Neural progenitor cell (in vitro differentiated cells): ENCODE measurements at regions not wholly inside any gene's neighbourhood (a gene's known extent, or its start where the extent isn't known, plus 50 kb on each side); places are given as distances from the start of the nearest gene placed in this dataset.

Source experiments
- DNase-seq: peaks from one replicate; pipeline ENCODE4 v3.0.0-alpha.2; 2016; ENCODE audit warnings: low spot score
- H2AFZ ChIP-seq: fragments of 200-600 bp; sonication (generic); replicated peaks from 2 replicates; pipeline ENCODE4 v1.6.1; 2016; ENCODE audit warnings: antibody characterized with exemption
- H3F3A ChIP-seq: fragments of 200-600 bp; sonication (generic); 2 replicates; pipeline ENCODE4 v1.6.1; 2016; ENCODE audit warnings: antibody characterized with exemption, low read depth
- H3K27ac ChIP-seq: fragments of 200-600 bp; sonication (generic); 2 replicates; pipeline ENCODE4 v1.5.1; 2016; ENCODE audit warnings: mild to moderate bottlenecking
- H3K27me3 ChIP-seq: fragments of 200-600 bp; sonication (generic); 2 replicates; pipeline ENCODE4 v1.6.1; 2016; ENCODE audit warnings: mild to moderate bottlenecking, moderate library complexity
- H3K36me3 ChIP-seq: fragments of 200-600 bp; sonication (generic); 2 replicates; pipeline ENCODE4 v1.5.1; 2016
- H3K4me1 ChIP-seq: fragments of 200-600 bp; sonication (generic); 2 replicates; pipeline ENCODE4 v1.6.1; 2016; ENCODE audit warnings: mixed run types
- H3K4me2 ChIP-seq: fragments of 200-600 bp; sonication (generic); 2 replicates; pipeline ENCODE4 v1.6.1; 2016
- H3K4me3 ChIP-seq: fragments of 200-600 bp; sonication (generic); 2 replicates; pipeline ENCODE4 v1.5.1; 2016
- H3K79me2 ChIP-seq: fragments of 200-600 bp; sonication (generic); 2 replicates; pipeline ENCODE4 v1.6.1; 2016; ENCODE audit warnings: low read depth
- H3K9ac ChIP-seq: fragments of 200-600 bp; sonication (generic); 2 replicates; pipeline ENCODE4 v1.6.1; 2016
- H3K9me3 ChIP-seq: fragments of 200-600 bp; sonication (generic); 2 replicates; pipeline ENCODE4 v1.5.1; 2016; ENCODE audit warnings: low read depth
- H4K20me1 ChIP-seq: fragments of 200-600 bp; sonication (generic); 2 replicates; pipeline ENCODE4 v1.6.1; 2016; ENCODE audit warnings: low read depth
- H3K27ac Mint-ChIP-seq: 3 replicates; pipeline ENCODE4 v1.8.0; 2021; ENCODE audit warnings: mixed read lengths
- H3K27me3 Mint-ChIP-seq: 2 replicates; pipeline ENCODE4 v1.8.0; 2022; ENCODE audit warnings: low read depth, mild to moderate bottlenecking, inconsistent platforms, moderate library complexity, mixed read lengths; ENCODE audit not compliant: insufficient read depth
- H3K36me3 Mint-ChIP-seq: 3 replicates; pipeline ENCODE4 v1.8.0; 2021; ENCODE audit warnings: mixed read lengths
- H3K4me1 Mint-ChIP-seq: 3 replicates; pipeline ENCODE4 v1.8.0; 2021; ENCODE audit warnings: mixed read lengths
- H3K4me3 Mint-ChIP-seq: 3 replicates; pipeline ENCODE4 v1.8.0; 2021; ENCODE audit warnings: mild to moderate bottlenecking, moderate library complexity, mixed read lengths
- H3K9me3 Mint-ChIP-seq: 3 replicates; pipeline ENCODE4 v1.8.0; 2020; ENCODE audit warnings: mixed read lengths
- EZH2 ChIP-seq: fragments of 200-600 bp; sonication (generic); IDR thresholded peaks from 2 replicates; pipeline ENCODE4 v1.6.1; 2017; ENCODE audit warnings: antibody characterized with exemption, mild to moderate bottlenecking, moderate library complexity
- EZH2phosphoT487 ChIP-seq: fragments of 200-600 bp; sonication (generic); IDR thresholded peaks from 2 replicates; pipeline ENCODE4 v1.6.1; 2017; ENCODE audit warnings: antibody characterized with exemption
- TF ChIP-seq, protein P1 (sequence below): fragments of 200-600 bp; sonication (generic); IDR thresholded peaks from 2 replicates; pipeline ENCODE4 v1.5.1; 2017; ENCODE audit warnings: antibody characterized with exemption, mild to moderate bottlenecking

DNA sequence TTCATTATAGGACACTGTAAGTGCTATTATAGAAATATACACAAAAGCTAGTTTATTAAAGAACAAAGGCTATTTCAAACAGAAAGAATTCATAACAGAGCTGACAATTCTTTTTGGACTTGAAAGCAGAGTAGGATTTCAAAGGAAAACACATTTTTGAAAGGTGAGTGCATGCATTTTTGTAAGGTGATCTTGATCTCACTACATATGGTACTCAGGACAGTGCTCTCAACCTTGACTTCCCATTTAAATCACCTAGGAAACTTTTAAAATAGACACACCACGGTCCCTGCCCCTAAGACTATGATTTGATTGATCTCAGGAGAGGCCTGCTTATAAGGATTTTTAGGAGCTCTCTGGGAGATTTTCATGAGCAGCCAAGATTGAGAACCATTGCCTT, 1362.0 kb downstream of the CDH8 start:
- no peak for TF ChIP-seq EZH2
- TF ChIP-seq EZH2phosphoT487: no peak
- TF ChIP-seq, protein P1, sequence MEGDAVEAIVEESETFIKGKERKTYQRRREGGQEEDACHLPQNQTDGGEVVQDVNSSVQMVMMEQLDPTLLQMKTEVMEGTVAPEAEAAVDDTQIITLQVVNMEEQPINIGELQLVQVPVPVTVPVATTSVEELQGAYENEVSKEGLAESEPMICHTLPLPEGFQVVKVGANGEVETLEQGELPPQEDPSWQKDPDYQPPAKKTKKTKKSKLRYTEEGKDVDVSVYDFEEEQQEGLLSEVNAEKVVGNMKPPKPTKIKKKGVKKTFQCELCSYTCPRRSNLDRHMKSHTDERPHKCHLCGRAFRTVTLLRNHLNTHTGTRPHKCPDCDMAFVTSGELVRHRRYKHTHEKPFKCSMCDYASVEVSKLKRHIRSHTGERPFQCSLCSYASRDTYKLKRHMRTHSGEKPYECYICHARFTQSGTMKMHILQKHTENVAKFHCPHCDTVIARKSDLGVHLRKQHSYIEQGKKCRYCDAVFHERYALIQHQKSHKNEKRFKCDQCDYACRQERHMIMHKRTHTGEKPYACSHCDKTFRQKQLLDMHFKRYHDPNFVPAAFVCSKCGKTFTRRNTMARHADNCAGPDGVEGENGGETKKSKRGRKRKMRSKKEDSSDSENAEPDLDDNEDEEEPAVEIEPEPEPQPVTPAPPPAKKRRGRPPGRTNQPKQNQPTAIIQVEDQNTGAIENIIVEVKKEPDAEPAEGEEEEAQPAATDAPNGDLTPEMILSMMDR: no peak
- Mint-ChIP-seq H3K27ac (no peak overlapping the region), H3K4me1 (no peaks in the 10 kb centered on the region), H3K27me3 (no peaks in the 10 kb centered on the region), H3K9me3 (no peaks in the 10 kb centered on the region), H3K4me3 (no peak overlapping the region), H3K36me3 (no peaks in the 10 kb centered on the region)
- no peak overlapping the region for H3K9ac ChIP-seq
- no peak overlapping the region for H3K4me2 ChIP-seq
- no peaks in the 10 kb centered on the region for H3K79me2 ChIP-seq
- H3K27ac ChIP-seq: no peak overlapping the region
- H3K4me1 ChIP-seq: no peaks in the 10 kb centered on the region
- H3K9me3 ChIP-seq: no peaks in the 10 kb centered on the region
- no peaks in the 10 kb centered on the region for H3K27me3 ChIP-seq
- no peak overlapping the region for H2AFZ ChIP-seq
- no peak overlapping the region for H3K4me3 ChIP-seq
- H3F3A ChIP-seq: no peaks in the 10 kb centered on the region
- H3K36me3 ChIP-seq: no peaks in the 10 kb centered on the region
- DNase-seq: no peak
- no peaks in the 10 kb centered on the region for H4K20me1 ChIP-seq

DNA sequence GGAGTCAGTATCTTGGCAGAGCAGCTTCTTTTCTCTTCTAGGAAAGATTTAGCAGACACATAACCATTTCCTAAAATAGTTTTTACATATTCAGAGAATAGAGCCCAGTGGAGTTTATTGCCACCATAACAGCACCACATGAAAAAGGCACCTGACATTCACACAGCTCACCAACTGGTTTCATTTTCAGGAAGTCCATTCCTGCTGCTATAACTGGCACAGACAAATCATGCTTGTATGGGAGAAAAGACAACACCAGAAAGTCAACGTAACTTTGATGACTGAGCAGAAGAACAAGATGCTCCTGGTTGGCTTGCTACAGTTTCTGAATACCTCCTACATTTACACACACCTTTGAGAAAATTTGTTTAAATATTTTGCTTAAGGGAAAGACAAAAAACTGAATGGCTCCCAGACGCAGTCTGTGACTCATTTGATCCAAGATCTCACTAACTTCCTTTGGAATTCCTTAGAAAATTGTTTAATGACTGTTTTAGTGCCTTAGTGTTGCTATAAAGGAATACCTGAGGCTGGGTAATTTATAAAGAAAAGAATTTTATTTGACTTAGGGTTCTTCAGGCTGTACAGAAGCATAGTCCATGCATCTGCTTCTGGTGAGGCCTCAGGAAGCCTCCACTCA, 1380.6 kb downstream of the CDH8 start:
- Mint-ChIP-seq H3K27ac (no peak overlapping the region), H3K4me3 (no peak overlapping the region)
- H3K27ac ChIP-seq: no peak overlapping the region

DNA sequence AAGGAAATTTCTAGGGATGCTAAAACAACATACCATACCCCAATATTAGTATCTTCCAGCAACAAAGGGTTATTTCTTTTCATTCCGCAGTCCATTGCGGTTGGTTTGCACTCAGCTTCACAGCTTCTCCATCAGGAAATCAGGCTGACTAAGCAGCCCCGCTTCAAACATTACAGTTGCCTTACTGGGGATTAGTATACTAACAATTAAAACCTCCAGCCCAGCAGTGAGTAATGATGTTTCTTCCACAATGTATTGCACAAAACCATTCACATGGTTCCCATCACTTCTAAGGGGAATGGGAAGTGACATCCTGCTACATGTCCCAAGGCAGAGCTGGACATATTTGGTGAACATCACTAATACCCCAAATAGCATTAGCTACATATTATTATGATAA, 1384.9 kb downstream of the CDH8 start:
- Histone ChIP-seq H3K4me2 (no peak overlapping the region), H3F3A (peaks cover 2% of the 10 kb centered on the region), H3K79me2 (no peaks in the 10 kb centered on the region), H4K20me1 (no peaks in the 10 kb centered on the region), H3K9me3 (no peaks in the 10 kb centered on the region), H3K27ac (no peak overlapping the region), H3K4me1 (no peaks in the 10 kb centered on the region), H3K9ac (no peak overlapping the region), H3K4me3 (no peak overlapping the region), H3K27me3 (no peaks in the 10 kb centered on the region), H3K36me3 (no peaks in the 10 kb centered on the region), H2AFZ (no peak overlapping the region)
- H3K4me3 Mint-ChIP-seq: no peak overlapping the region
- H3K9me3 Mint-ChIP-seq: no peaks in the 10 kb centered on the region
- DNase-seq: no peak
- H3K36me3 Mint-ChIP-seq: no peaks in the 10 kb centered on the region
- no peaks in the 10 kb centered on the region for H3K27me3 Mint-ChIP-seq
- H3K27ac Mint-ChIP-seq: no peak overlapping the region
- TF ChIP-seq EZH2 (no peak), EZH2phosphoT487 (no peak)
- TF ChIP-seq, protein P1: no peak
- H3K4me1 Mint-ChIP-seq: no peaks in the 10 kb centered on the region

More for the DNA sequence above, 1380.6 kb downstream of the CDH8 start:
- H3K9me3 ChIP-seq: no peaks in the 10 kb centered on the region
- no peak overlapping the region for H3K9ac ChIP-seq
- H3K27me3 ChIP-seq: no peaks in the 10 kb centered on the region
- no peaks in the 10 kb centered on the region for H3K79me2 ChIP-seq
- H4K20me1 ChIP-seq: no peaks in the 10 kb centered on the region
- DNase-seq: no peak
- H3F3A ChIP-seq: peaks cover 7% of the 10 kb centered on the region
- H3K36me3 Mint-ChIP-seq: no peaks in the 10 kb centered on the region
- no peak for TF ChIP-seq EZH2
- TF ChIP-seq, protein P1: no peak
- TF ChIP-seq EZH2phosphoT487: no peak
- H3K9me3 Mint-ChIP-seq: peaks cover 4% of the 10 kb centered on the region
- H3K4me1 Mint-ChIP-seq: no peaks in the 10 kb centered on the region
- H3K4me3 ChIP-seq: no peak overlapping the region
- H2AFZ ChIP-seq: no peak overlapping the region
- H3K4me2 ChIP-seq: no peak overlapping the region
- no peaks in the 10 kb centered on the region for H3K27me3 Mint-ChIP-seq
- H3K36me3 ChIP-seq: no peaks in the 10 kb centered on the region
- peaks cover 23% of the 10 kb centered on the region for H3K4me1 ChIP-seq
